Mucosa of stomach (tissue), 1 donor: ENCODE measurements at regions not wholly inside any gene's neighbourhood (a gene's known extent, or its start where the extent isn't known, plus 50 kb on each side); places are given as distances from the start of the nearest gene placed in this dataset.
"Not testable (repeated sequence)": the region's sequence is repeated elsewhere in the genome, so short reads cannot be mapped to it uniquely, and the experiment has no call there.

Experiments used
- H3K27me3 ChIP-seq: one replicate; pipeline ENCODE4 v1.7.0; 2013; ENCODE audit warnings: mild to moderate bottlenecking, low read length; ENCODE audit not compliant: control insufficient read depth, insufficient read depth
- H3K36me3 ChIP-seq: one replicate; pipeline ENCODE4 v1.7.0; 2013; ENCODE audit warnings: low read length; ENCODE audit not compliant: control insufficient read depth, insufficient read depth
- H3K4me1 ChIP-seq: one replicate; pipeline ENCODE4 v1.7.0; 2013; ENCODE audit warnings: mild to moderate bottlenecking, low read length; ENCODE audit not compliant: control insufficient read depth, insufficient read depth
- H3K4me3 ChIP-seq: one replicate; pipeline ENCODE4 v1.7.0; 2013; ENCODE audit warnings: low read length
- H3K9ac ChIP-seq: one replicate; pipeline ENCODE4 v1.7.0; 2013; ENCODE audit warnings: mild to moderate bottlenecking, low read length, moderate library complexity
- H3K9me3 ChIP-seq: one replicate; pipeline ENCODE4 v1.7.0; 2013; ENCODE audit warnings: mild to moderate bottlenecking, low read length, moderate library complexity; ENCODE audit not compliant: control insufficient read depth
- donor health status: Pancreatic carcinoma.

DNA sequence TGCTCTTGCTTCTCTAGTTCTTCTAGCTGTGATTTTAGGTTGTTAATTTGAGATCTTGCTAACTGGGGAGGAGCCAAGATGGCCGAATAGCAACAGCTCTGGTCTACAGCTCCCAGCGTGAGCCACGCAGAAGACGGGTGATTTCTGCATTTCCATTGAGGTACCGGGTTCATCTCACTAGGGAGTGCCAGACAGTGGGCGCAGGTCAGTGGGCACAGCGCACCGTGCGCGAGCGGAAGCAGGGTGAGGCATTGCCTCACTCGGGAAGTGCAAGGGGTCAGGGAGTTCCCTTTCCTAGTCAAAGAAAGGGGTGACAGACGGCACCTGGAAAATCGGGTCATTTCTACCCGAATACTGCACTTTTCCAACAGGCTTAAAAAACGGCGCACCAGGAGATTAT lies 256.6 kb upstream of the PELI2 start:
- not testable (repeated sequence) for H3K27me3 ChIP-seq, H3K9ac ChIP-seq, H3K4me1 ChIP-seq, H3K36me3 ChIP-seq, H3K4me3 ChIP-seq, H3K9me3 ChIP-seq

- peaks cover 8% of the 10 kb centered on the region for H3K9me3 ChIP-seq
- H3K4me3 ChIP-seq, result no peak overlapping the region
- no peaks in the 10 kb centered on the region for H3K4me1 ChIP-seq
- H3K27me3 ChIP-seq, result no peaks in the 10 kb centered on the region
- H3K36me3 ChIP-seq, result no peaks in the 10 kb centered on the region
- no peak overlapping the region for H3K9ac ChIP-seq
These were observed 253.1 kb upstream of the PELI2 start for GRCh38 chr14:55864890-55865655.

DNA sequence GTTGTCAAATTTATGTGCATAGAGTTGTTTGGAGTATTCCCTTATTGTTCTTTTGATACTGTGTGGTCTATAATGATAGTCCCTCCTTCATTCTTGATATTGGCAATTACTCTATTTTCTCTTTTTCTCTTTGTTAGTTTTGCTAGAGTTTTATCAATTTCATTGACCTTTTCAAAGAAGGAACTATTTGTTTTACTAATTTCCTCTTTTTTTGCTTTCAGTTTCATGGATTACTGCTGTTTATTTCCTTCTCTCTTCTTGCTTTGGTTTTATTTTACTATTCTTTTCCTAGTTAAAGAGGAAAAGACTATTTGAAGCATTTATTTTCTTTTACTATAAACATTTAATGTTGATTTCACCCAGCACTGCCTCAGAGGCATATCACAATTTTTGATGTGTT lies 250.9 kb upstream of the PELI2 start:
- Histone ChIP-seq H3K27me3 (no peaks in the 10 kb centered on the region), H3K9ac (no peak overlapping the region), H3K36me3 (no peaks in the 10 kb centered on the region), H3K9me3 (peaks cover 8% of the 10 kb centered on the region), H3K4me3 (no peak overlapping the region), H3K4me1 (no peaks in the 10 kb centered on the region)

- Histone ChIP-seq H3K36me3 (no peaks in the 10 kb centered on the region), H3K9ac (no peak overlapping the region), H3K4me1 (no peaks in the 10 kb centered on the region), H3K9me3 (peaks cover 8% of the 10 kb centered on the region), H3K4me3 (no peak overlapping the region), H3K27me3 (no peaks in the 10 kb centered on the region)
These were observed 250.5 kb upstream of the PELI2 start for GRCh38 chr14:55867719-55868118.

DNA sequence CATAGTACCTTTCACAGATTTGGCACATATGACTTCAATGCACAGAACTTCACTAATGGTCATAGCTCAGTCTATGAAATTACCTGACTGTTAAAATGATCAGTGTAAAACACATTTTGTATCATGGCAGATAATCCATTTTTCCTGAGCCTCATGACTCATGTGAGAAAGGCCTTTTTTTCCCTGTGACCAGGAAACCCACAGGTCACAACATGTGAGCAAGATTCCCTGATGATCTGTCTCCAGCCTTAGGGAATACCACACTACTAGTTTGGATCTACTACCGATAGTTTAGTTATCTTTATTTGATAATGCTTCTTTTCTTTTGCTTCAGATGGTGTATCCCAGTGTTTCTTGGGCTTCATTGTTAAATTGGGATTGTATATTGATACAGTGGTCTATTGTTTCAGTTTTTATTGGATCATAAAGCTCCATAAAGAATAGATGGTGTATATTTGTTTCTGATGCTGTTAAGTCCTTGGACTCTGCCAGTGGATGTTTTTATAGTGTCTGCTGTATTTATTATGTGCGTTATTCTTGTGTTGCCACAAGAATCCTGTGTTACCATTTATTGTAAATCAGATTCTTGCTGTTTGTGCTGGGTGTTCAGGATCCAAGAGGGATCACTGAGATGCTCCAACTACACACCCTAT lies 248.7 kb upstream of the PELI2 start:
- no peak overlapping the region for H3K9ac ChIP-seq
- H3K27me3 ChIP-seq, result no peaks in the 10 kb centered on the region
- H3K4me1 ChIP-seq, result no peaks in the 10 kb centered on the region
- peaks cover 3% of the 10 kb centered on the region for H3K9me3 ChIP-seq
- H3K36me3 ChIP-seq, result no peaks in the 10 kb centered on the region
- H3K4me3 ChIP-seq, result no peak overlapping the region

DNA sequence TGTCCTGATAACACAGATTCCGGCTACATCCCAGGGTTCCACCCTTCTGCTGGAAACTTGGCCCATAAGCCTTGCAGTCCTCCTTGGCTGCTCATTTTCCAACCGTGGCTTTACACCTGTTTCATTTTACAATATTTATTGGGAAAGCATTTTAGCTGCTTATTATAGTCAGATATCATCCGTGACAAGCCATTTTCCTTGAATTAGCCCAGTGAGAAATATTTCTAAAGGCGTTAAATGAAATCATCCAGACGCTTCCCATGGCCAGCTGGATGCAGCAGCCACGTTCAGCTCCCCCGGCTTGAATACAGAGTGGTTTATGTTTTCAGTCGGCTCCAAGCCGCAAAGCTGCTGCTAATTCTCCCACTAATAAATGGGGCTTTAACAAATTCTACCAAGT lies 245.0 kb upstream of the PELI2 start:
- Histone ChIP-seq H3K27me3 (no peaks in the 10 kb centered on the region), H3K9ac (no peak overlapping the region), H3K4me1 (no peaks in the 10 kb centered on the region), H3K36me3 (no peaks in the 10 kb centered on the region), H3K9me3 (no peaks in the 10 kb centered on the region), H3K4me3 (no peak overlapping the region)

GRCh38 chr14:55874785-55875184 lies 243.4 kb upstream of the PELI2 start:
- no peak overlapping the region for H3K4me3 ChIP-seq
- H3K9me3 ChIP-seq, result no peaks in the 10 kb centered on the region

GRCh38 chr14:55877942-55878341 lies 240.3 kb upstream of the PELI2 start:
- H3K9ac ChIP-seq, result no peak overlapping the region
- H3K4me1 ChIP-seq, result no peaks in the 10 kb centered on the region
- no peaks in the 10 kb centered on the region for H3K27me3 ChIP-seq
- H3K9me3 ChIP-seq, result no peaks in the 10 kb centered on the region
- no peaks in the 10 kb centered on the region for H3K36me3 ChIP-seq
- no peak overlapping the region for H3K4me3 ChIP-seq

More at GRCh38 chr14:55874785-55875184, 243.4 kb upstream of the PELI2 start:
- H3K27me3 ChIP-seq, result no peaks in the 10 kb centered on the region
- no peaks in the 10 kb centered on the region for H3K4me1 ChIP-seq
- H3K9ac ChIP-seq, result no peak overlapping the region
- H3K36me3 ChIP-seq, result no peaks in the 10 kb centered on the region

DNA sequence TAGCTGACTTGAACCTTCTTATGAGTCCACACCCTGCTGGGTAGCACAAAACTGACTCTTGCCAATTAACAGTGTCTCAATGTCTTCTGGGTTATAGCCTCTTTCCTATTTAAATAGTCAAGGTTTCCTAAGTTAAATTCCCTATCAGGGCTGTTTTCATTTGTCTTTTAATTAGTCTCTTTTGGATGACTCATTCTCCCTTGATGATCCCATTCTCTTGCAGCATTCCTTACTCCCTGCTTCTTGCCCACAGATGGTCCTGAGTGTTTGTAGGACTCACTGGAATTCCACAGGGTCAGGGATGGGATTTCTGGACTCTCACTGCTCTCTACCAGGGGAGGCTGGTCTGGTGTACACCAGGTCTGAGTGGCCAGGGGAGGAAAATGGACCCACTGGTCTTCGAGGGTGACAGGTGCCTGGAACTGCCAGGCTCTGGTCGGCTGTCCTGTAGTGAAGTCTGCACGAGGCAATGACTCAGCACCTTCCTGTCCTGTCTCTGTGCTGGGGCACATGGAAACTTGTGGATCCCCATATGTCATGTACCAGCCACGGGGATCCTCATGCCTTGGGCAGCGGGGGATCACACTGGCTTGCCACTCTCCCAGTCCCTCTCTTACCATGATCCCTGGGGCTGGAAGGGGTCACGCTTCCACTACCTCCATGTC lies 236.5 kb upstream of the PELI2 start:
- H3K9ac ChIP-seq, result no peak overlapping the region
- no peak overlapping the region for H3K4me3 ChIP-seq
- no peaks in the 10 kb centered on the region for H3K9me3 ChIP-seq
- H3K27me3 ChIP-seq, result no peaks in the 10 kb centered on the region
- H3K36me3 ChIP-seq, result no peaks in the 10 kb centered on the region
- no peaks in the 10 kb centered on the region for H3K4me1 ChIP-seq

- Histone ChIP-seq H3K4me3 (no peak overlapping the region), H3K4me1 (peaks cover 7% of the 10 kb centered on the region), H3K9me3 (no peaks in the 10 kb centered on the region), H3K9ac (no peak overlapping the region), H3K27me3 (no peaks in the 10 kb centered on the region), H3K36me3 (no peaks in the 10 kb centered on the region)
These were observed 233.4 kb upstream of the PELI2 start for GRCh38 chr14:55884819-55885218.

- Histone ChIP-seq H3K9me3 (no peaks in the 10 kb centered on the region), H3K27me3 (no peaks in the 10 kb centered on the region), H3K36me3 (no peaks in the 10 kb centered on the region), H3K4me1 (peaks cover 7% of the 10 kb centered on the region), H3K9ac (peak overlapping the region; percentile 6), H3K4me3 (no peak overlapping the region)
These were observed 229.1 kb upstream of the PELI2 start for GRCh38 chr14:55889124-55889523.

GRCh38 chr14:55891692-55892091 lies 226.5 kb upstream of the PELI2 start:
- no peak overlapping the region for H3K9ac ChIP-seq
- peaks cover 3% of the 10 kb centered on the region for H3K27me3 ChIP-seq
- no peaks in the 10 kb centered on the region for H3K9me3 ChIP-seq
- peaks cover 7% of the 10 kb centered on the region for H3K4me1 ChIP-seq
- H3K4me3 ChIP-seq, result no peak overlapping the region
- no peaks in the 10 kb centered on the region for H3K36me3 ChIP-seq
